Aorta (tissue), 5 donors: ENCODE measurements at regions not wholly inside any gene's neighbourhood (a gene's known extent, or its start where the extent isn't known, plus 50 kb on each side); places are given as distances from the start of the nearest gene placed in this dataset.

Experiments
- ATAC-seq: fragments of 200-7000 bp; cut with Tn5 transposase; one replicate; pipeline ENCODE4 v1.9.1; 2022; ENCODE audit warnings: moderate library complexity; ENCODE audit not compliant: low FRiP score
- DNase-seq, 2 donors: peaks; one replicate each; pipeline ENCODE4 v3.0.0-alpha.2; 2020
- H3K27ac ChIP-seq, 2 donors: one replicate each; pipeline ENCODE4 v1.5.1; 2013; ENCODE audit warnings: low read length in 2 of 2, mild to moderate bottlenecking in 2 of 2, moderate library complexity in 2 of 2, control low read depth in 1 of 2, inconsistent platforms in 1 of 2, low read depth in 1 of 2
- H3K27me3 ChIP-seq, 2 donors: one replicate each; pipeline ENCODE4 v1.6.1; 2013; ENCODE audit warnings: control low read depth in 1 of 2, low read length in 1 of 2, mild to moderate bottlenecking in 1 of 2, moderate library complexity in 1 of 2; ENCODE audit not compliant: insufficient read depth in 2 of 2, control insufficient read depth in 1 of 2
- H3K36me3 ChIP-seq, 2 donors: one replicate each; pipeline ENCODE4 v1.6.1; 2013; ENCODE audit warnings: control low read depth in 1 of 2, low read length in 1 of 2, mild to moderate bottlenecking in 1 of 2; ENCODE audit not compliant: insufficient read depth in 2 of 2, control insufficient read depth in 1 of 2
- H3K4me1 ChIP-seq, 2 donors: one replicate each; pipeline ENCODE4 v1.6.1; 2013; ENCODE audit warnings: low read length in 2 of 2, control low read depth in 1 of 2, mild to moderate bottlenecking in 1 of 2, moderate library complexity in 1 of 2; ENCODE audit not compliant: insufficient read depth in 2 of 2, control insufficient read depth in 1 of 2
- H3K4me3 ChIP-seq, 2 donors: one replicate each; pipeline ENCODE4 v1.5.1; 2013; ENCODE audit warnings: low read length in 2 of 2, control low read depth in 1 of 2, mild to moderate bottlenecking in 1 of 2
- H3K9me3 ChIP-seq: one replicate; pipeline ENCODE4 v1.6.1; 2013; ENCODE audit warnings: mild to moderate bottlenecking, low read length; ENCODE audit not compliant: control insufficient read depth
- WGBS, 2 donors: extraction: QIAGEN DNeasy Blood & Tissue Kit; methylation state at CpG; one replicate each; pipeline ENCODE4 v1.1.7; 2013; 5-methylcytosine and 5-hydroxymethylcytosine counted together
- intact Hi-C, 2 donors: fragments of 100-400 bp; cut with DNase I; formaldehyde crosslinking; loops; one replicate each; pipeline versions ENCODE4 v1.14.2 to v1.15.0; 2022
- donor health status: healthy with polysubstance abuse.
- donor health status: Bipolar disorder and iron deficiency.
- donor health status: DM: no; HTN: no; CAD: no.
- donor health status: DM: no; HTN: no; CAD: no.
- donor health status: DM: yes; HTN: yes; CAD: no.

- DNase-seq (no peak), ATAC-seq (no peak)
- no peaks in the 10 kb centered on the region for H3K9me3 ChIP-seq
- H3K4me3 ChIP-seq: no peak overlapping the region
- WGBS, 2 donors: 59 to 69% methylated on average over 2 of the region's 2 CpGs
- H3K36me3 ChIP-seq: no peaks in the 10 kb centered on the region
- no peak overlapping the region for H3K27ac ChIP-seq
- no peaks in the 10 kb centered on the region for H3K4me1 ChIP-seq
- H3K27me3 ChIP-seq: no peaks in the 10 kb centered on the region
- intact Hi-C loops: loop anchor here in 1 of 2 donors (10.0 kb wide), 1 partner anchor 48 kb away; no protein-coding TSS in a partner anchor
These were observed 134.2 kb downstream of the PWWP3B start for GRCh38 chrX:106302304-106302703.

- H3K4me3 ChIP-seq: no peak overlapping the region
- intact Hi-C loops: loop anchor here in 1 of 2 donors (10.0 kb wide), 1 partner anchor 52 kb away; no protein-coding TSS in a partner anchor
- ATAC-seq (no peak), DNase-seq (no peak)
- H3K9me3 ChIP-seq: no peaks in the 10 kb centered on the region
- H3K4me1 ChIP-seq: no peaks in the 10 kb centered on the region
- H3K27ac ChIP-seq: no peak overlapping the region
- 81 to 92% methylated on average over 7 of the region's 7 CpGs for WGBS, 2 donors
- H3K27me3 ChIP-seq: no peaks in the 10 kb centered on the region
- no peaks in the 10 kb centered on the region for H3K36me3 ChIP-seq
These were observed 138.4 kb downstream of the PWWP3B start for GRCh38 chrX:106306391-106306947.

DNA sequence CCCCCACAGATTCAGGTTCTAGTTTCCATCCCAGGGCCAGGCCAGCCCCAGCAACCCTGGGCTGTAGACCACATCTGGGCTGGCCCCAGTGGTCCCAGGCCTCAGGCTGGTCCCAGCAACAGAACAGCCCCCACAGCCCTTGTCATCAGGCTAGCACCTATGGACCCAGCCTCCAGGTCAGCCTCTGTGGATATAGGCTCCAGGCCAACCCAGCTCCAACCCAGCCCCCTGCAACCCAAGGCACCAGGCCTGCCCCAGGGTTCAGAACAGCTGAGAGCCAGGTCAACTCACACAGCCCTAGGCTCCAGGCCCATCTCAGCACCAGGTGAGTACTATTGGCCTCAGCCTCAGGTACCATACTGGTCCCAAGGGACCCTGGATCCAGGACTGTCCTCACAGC, 155.3 kb downstream of the PWWP3B start:
- no peak overlapping the region for H3K4me3 ChIP-seq
- H3K36me3 ChIP-seq: no peaks in the 10 kb centered on the region
- no peak overlapping the region for H3K27ac ChIP-seq
- ATAC-seq (peak; percentile 33), DNase-seq (no peak)
- H3K4me1 ChIP-seq: no peaks in the 10 kb centered on the region
- intact Hi-C loops: no loop called here
- no peaks in the 10 kb centered on the region for H3K9me3 ChIP-seq
- no peaks in the 10 kb centered on the region for H3K27me3 ChIP-seq

GRCh38 chrX:106331606-106332005, 163.5 kb downstream of the PWWP3B start:
- no peaks in the 10 kb centered on the region for H3K4me1 ChIP-seq
- DNase-seq (no peak), ATAC-seq (no peak)
- no peaks in the 10 kb centered on the region for H3K9me3 ChIP-seq
- WGBS, 2 donors: 61 to 66% methylated on average over 3 of the region's 3 CpGs
- no peaks in the 10 kb centered on the region for H3K27me3 ChIP-seq
- intact Hi-C loops: no loop called here
- no peaks in the 10 kb centered on the region for H3K36me3 ChIP-seq
- no peak overlapping the region for H3K4me3 ChIP-seq
- no peak overlapping the region for H3K27ac ChIP-seq

- Histone ChIP-seq H3K4me3 (no peak overlapping the region), H3K27ac (no peak overlapping the region), H3K9me3 (no peaks in the 10 kb centered on the region), H3K36me3 (no peaks in the 10 kb centered on the region), H3K27me3 (no peaks in the 10 kb centered on the region), H3K4me1 (no peaks in the 10 kb centered on the region)
- intact Hi-C loops: no loop called here
- WGBS, 2 donors: 48 to 52% methylated on average over 3 of the region's 3 CpGs
- DNase-seq (no peak), ATAC-seq (no peak)
These were observed 173.7 kb downstream of the PWWP3B start for GRCh38 chrX:106341823-106342222.

GRCh38 chrX:106356580-106356979, 188.5 kb downstream of the PWWP3B start:
- Histone ChIP-seq H3K27me3 (no peaks in the 10 kb centered on the region), H3K36me3 (no peaks in the 10 kb centered on the region), H3K4me1 (no peaks in the 10 kb centered on the region), H3K27ac (no peak overlapping the region), H3K9me3 (no peaks in the 10 kb centered on the region), H3K4me3 (no peak overlapping the region)
- no peak for DNase-seq
- ATAC-seq: no peak
- intact Hi-C loops: no loop called here

- intact Hi-C loops: no loop called here
- H3K9me3 ChIP-seq: peaks cover 2% of the 10 kb centered on the region
- DNase-seq (no peak), ATAC-seq (no peak)
- H3K27ac ChIP-seq: no peak overlapping the region
- no peaks in the 10 kb centered on the region for H3K36me3 ChIP-seq
- H3K4me3 ChIP-seq: no peak overlapping the region
- WGBS, 2 donors: 78 to 80% methylated on average over 5 of the region's 5 CpGs
- H3K4me1 ChIP-seq: no peaks in the 10 kb centered on the region
- H3K27me3 ChIP-seq: no peaks in the 10 kb centered on the region
These were observed 195.1 kb downstream of the PWWP3B start for GRCh38 chrX:106363214-106363613.

DNA sequence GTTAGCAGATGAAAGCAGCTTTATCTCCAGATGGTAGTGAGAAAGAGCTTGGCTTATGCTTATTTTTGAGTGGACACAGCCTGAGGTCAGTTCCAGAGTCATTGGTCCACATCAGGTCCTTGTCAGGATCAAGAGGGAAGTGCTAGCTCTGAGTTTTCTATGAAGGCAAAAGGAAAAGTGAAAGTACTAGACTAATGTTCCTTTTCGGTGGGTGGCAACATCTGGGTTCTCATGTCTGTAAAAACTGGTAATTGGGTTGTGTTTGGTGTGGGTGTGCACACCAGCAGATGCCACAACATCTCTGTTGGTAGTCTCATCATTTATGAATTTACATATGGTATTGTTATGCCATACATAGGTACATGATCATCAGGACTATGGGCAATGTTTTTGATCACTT, 210.5 kb downstream of the PWWP3B start:
- ATAC-seq (no peak), DNase-seq (no peak)
- 77 to 88% methylated on average over 1 of the region's 1 CpG for WGBS, 2 donors
- Histone ChIP-seq H3K4me3 (no peak overlapping the region), H3K27ac (no peak overlapping the region), H3K36me3 (no peaks in the 10 kb centered on the region), H3K4me1 (no peaks in the 10 kb centered on the region), H3K27me3 (no peaks in the 10 kb centered on the region), H3K9me3 (no peaks in the 10 kb centered on the region)
- intact Hi-C loops: no loop called here

- intact Hi-C loops: no loop called here
- Histone ChIP-seq H3K27ac (no peak overlapping the region), H3K36me3 (no peaks in the 10 kb centered on the region), H3K4me1 (no peaks in the 10 kb centered on the region), H3K9me3 (no peaks in the 10 kb centered on the region), H3K27me3 (no peaks in the 10 kb centered on the region), H3K4me3 (no peak overlapping the region)
- DNase-seq (no peak), ATAC-seq (no peak)
- WGBS, 2 donors: 63% methylated on average over 4 of the region's 4 CpGs
These were observed 220.4 kb upstream of the RADX start for GRCh38 chrX:106391284-106391911.
